OCI-LY1 (cell line): ENCODE measurements at regions not wholly inside any gene's neighbourhood (a gene's known extent, or its start where the extent isn't known, plus 50 kb on each side); places are given as distances from the start of the nearest gene placed in this dataset.
"Not testable (repeated sequence)": the region's sequence is repeated elsewhere in the genome, so short reads cannot be mapped to it uniquely, and the experiment has no call there.

ENCODE experiments used
- H2AFZ ChIP-seq: fragments of 200-600 bp; sonication (generic), shearing (Covaris generic); 2 replicates; pipeline ENCODE4 v1.6.0; 2014; ENCODE audit warnings: antibody characterized with exemption, mild to moderate bottlenecking, low read length
- H3F3A ChIP-seq: fragments of 200-600 bp; sonication (generic), shearing (Covaris generic); 2 replicates; pipeline ENCODE4 v1.6.0; 2014; ENCODE audit warnings: mild to moderate bottlenecking, antibody characterized with exemption, low read length, moderate library complexity; ENCODE audit not compliant: insufficient read depth
- H3K27ac ChIP-seq: fragments of 200-600 bp; sonication (generic); 2 replicates; pipeline ENCODE4 v1.5.1; 2014; ENCODE audit warnings: low read length, mixed run types, mild to moderate bottlenecking, low read depth; ENCODE audit not compliant: poor library complexity, severe bottlenecking
- H3K27me3 ChIP-seq: fragments of 200-600 bp; sonication (generic); 2 replicates; pipeline ENCODE4 v1.6.0; 2014; ENCODE audit warnings: antibody characterized with exemption, mild to moderate bottlenecking, low read length, moderate library complexity; ENCODE audit not compliant: insufficient read depth
- H3K36me3 ChIP-seq: fragments of 200-600 bp; sonication (generic); 2 replicates; pipeline ENCODE4 v1.6.1; 2014; ENCODE audit warnings: mild to moderate bottlenecking, antibody characterized with exemption, low read length, moderate library complexity, mixed read lengths; ENCODE audit not compliant: insufficient read depth
- H3K4me1 ChIP-seq: fragments of 200-600 bp; sonication (generic); 2 replicates; pipeline ENCODE4 v1.5.1; 2014; ENCODE audit warnings: mild to moderate bottlenecking, low read length, moderate library complexity; ENCODE audit not compliant: insufficient read depth, severe bottlenecking
- H3K4me2 ChIP-seq: fragments of 200-600 bp; sonication (generic), shearing (Covaris generic); 2 replicates; pipeline ENCODE4 v1.6.1; 2014; ENCODE audit warnings: low read length
- H3K4me3 ChIP-seq: fragments of 200-600 bp; sonication (generic); 2 replicates; pipeline ENCODE4 v1.5.1; 2014; ENCODE audit warnings: low read length, low read depth, mild to moderate bottlenecking, mixed read lengths; ENCODE audit not compliant: poor library complexity, severe bottlenecking
- H3K79me2 ChIP-seq: fragments of 200-600 bp; shearing (Covaris generic); 2 replicates; pipeline ENCODE4 v1.6.1; 2016; ENCODE audit warnings: mixed run types, low read length, mixed read lengths; ENCODE audit not compliant: insufficient read depth
- H3K9ac ChIP-seq: fragments of 200-600 bp; sonication (generic), shearing (Covaris generic); 2 replicates; pipeline ENCODE4 v1.6.1; 2014; ENCODE audit warnings: mild to moderate bottlenecking, low read length, mixed read lengths
- H3K9me2 ChIP-seq: fragments of 200-600 bp; sonication (generic), shearing (Covaris generic); 2 replicates; pipeline ENCODE4 v1.6.1; 2014; ENCODE audit warnings: low read depth, mild to moderate bottlenecking, low read length, mixed read lengths
- H3K9me3 ChIP-seq: fragments of 200-600 bp; shearing (Covaris generic); 2 replicates; pipeline ENCODE4 v1.6.1; 2014; ENCODE audit warnings: low read length, mixed read lengths
- H4K20me1 ChIP-seq: fragments of 200-600 bp; sonication (generic), shearing (Covaris generic); 2 replicates; pipeline ENCODE4 v1.6.0; 2016; ENCODE audit warnings: mild to moderate bottlenecking, low read length; ENCODE audit not compliant: insufficient read depth
- CTCF ChIP-seq: fragments of 200-600 bp; sonication (generic), shearing (Covaris generic); IDR thresholded peaks from 2 replicates; pipeline ENCODE4 v1.5.1; 2017; ENCODE audit warnings: mild to moderate bottlenecking, antibody characterized with exemption, low read length, moderate library complexity, mixed read lengths
- EZH2 ChIP-seq: fragments of 200-600 bp; sonication (generic), shearing (Covaris generic); IDR thresholded peaks from 2 replicates; pipeline ENCODE4 v1.8.0; 2017; ENCODE audit warnings: borderline replicate concordance, mixed run types, mild to moderate bottlenecking, antibody characterized with exemption, low read length, moderate library complexity, mixed read lengths

- Histone ChIP-seq H2AFZ (peak overlapping the region; percentile 27; the same call in 1 of the 2 replicates), H3K27me3 (no peaks in the 10 kb centered on the region), H3K9ac (no peak overlapping the region), H3K4me1 (no peaks in the 10 kb centered on the region), H3K4me3 (no peak overlapping the region), H3K4me2 (no peak overlapping the region), H3K27ac (no peak overlapping the region), H3K9me3 (no peaks in the 10 kb centered on the region), H3K9me2 (no peaks in the 10 kb centered on the region), H3F3A (no peaks in the 10 kb centered on the region), H3K79me2 (no peaks in the 10 kb centered on the region), H4K20me1 (no peaks in the 10 kb centered on the region), H3K36me3 (no peaks in the 10 kb centered on the region)
- no peak for TF ChIP-seq CTCF
- no peak for TF ChIP-seq EZH2
Observed at GRCh38 chr2:12465631-12466135, 251.1 kb upstream of the TRIB2 start.

GRCh38 chr2:12467303-12467702, 249.4 kb upstream of the TRIB2 start:
- no peaks in the 10 kb centered on the region for H3K27me3 ChIP-seq
- H4K20me1 ChIP-seq, result no peaks in the 10 kb centered on the region
- no peak overlapping the region for H3K4me3 ChIP-seq
- H3K9me2 ChIP-seq, result no peaks in the 10 kb centered on the region
- H3K9ac ChIP-seq, result no peak overlapping the region
- no peaks in the 10 kb centered on the region for H3K36me3 ChIP-seq
- no peaks in the 10 kb centered on the region for H3K79me2 ChIP-seq
- no peaks in the 10 kb centered on the region for H3K4me1 ChIP-seq
- no peaks in the 10 kb centered on the region for H3F3A ChIP-seq
- no peaks in the 10 kb centered on the region for H3K9me3 ChIP-seq
- TF ChIP-seq EZH2 (no peak), CTCF (no peak)
- no peak overlapping the region for H2AFZ ChIP-seq
- H3K27ac ChIP-seq, result no peak overlapping the region
- H3K4me2 ChIP-seq, result no peak overlapping the region

DNA sequence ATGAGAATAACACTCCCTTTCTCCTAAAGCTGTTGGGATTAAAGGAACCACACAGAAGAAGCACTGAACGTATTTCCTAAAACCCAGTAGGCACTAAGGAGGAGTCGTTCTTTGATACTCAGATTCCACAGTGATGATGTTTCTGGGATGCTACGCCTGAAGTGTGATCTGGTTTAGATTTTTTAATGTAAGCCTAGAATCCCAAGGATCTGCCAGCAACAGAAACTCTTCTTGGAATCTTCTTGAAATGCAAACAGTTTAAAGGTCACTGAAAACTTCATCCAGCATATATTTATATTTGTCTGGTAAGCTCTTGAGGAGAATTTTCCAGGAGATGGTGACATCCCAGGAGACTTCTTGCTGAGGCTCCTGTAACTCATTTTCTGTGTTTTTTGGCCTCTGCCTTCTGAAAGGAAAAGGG, 247.6 kb upstream of the TRIB2 start:
- Histone ChIP-seq H2AFZ (no peak overlapping the region), H3F3A (no peaks in the 10 kb centered on the region), H3K4me2 (no peak overlapping the region), H3K9ac (no peak overlapping the region), H3K9me2 (no peaks in the 10 kb centered on the region), H3K4me1 (no peaks in the 10 kb centered on the region), H3K4me3 (no peak overlapping the region), H3K79me2 (no peaks in the 10 kb centered on the region), H3K27me3 (no peaks in the 10 kb centered on the region), H3K36me3 (no peaks in the 10 kb centered on the region), H4K20me1 (no peaks in the 10 kb centered on the region), H3K9me3 (no peaks in the 10 kb centered on the region), H3K27ac (no peak overlapping the region)
- no peak for TF ChIP-seq EZH2
- no peak for TF ChIP-seq CTCF

DNA sequence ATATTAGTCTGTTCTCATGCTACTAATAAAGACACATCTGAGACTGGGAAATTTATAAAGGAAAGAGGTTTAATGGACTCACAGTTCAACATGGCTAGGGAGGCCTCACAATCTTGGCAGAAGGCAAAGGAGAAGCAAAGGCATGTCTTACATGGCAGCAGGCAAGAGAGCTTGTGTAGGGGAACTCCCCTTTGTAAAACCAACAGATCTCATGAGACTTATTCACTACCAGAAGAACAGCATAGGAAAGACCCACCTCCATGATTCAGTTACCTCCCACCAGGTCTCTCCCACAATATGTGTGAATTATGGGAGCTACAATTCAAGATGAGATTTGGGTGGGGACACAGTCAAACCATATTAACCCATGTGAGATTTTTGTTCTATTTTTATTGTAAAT, 244.5 kb upstream of the TRIB2 start:
- H3F3A ChIP-seq, H2AFZ ChIP-seq, H3K4me2 ChIP-seq, H3K9me3 ChIP-seq, H3K4me1 ChIP-seq, H3K27me3 ChIP-seq, H3K4me3 ChIP-seq, H3K9me2 ChIP-seq, H4K20me1 ChIP-seq, H3K27ac ChIP-seq, H3K79me2 ChIP-seq, H3K9ac ChIP-seq, H3K36me3 ChIP-seq: not testable (repeated sequence)
